SKM-1 (cell line): ENCODE measurements at regions not wholly inside any gene's neighbourhood (a gene's known extent, or its start where the extent isn't known, plus 50 kb on each side); places are given as distances from the start of the nearest gene placed in this dataset.
"Not testable (repeated sequence)": the region's sequence is repeated elsewhere in the genome, so short reads cannot be mapped to it uniquely, and the experiment has no call there.

Experiments
- DNase-seq: peaks from one replicate; lab custom pipeline; 2025; ENCODE audit not compliant: unreplicated experiment; lab: John Stamatoyannopoulos, UW

DNA sequence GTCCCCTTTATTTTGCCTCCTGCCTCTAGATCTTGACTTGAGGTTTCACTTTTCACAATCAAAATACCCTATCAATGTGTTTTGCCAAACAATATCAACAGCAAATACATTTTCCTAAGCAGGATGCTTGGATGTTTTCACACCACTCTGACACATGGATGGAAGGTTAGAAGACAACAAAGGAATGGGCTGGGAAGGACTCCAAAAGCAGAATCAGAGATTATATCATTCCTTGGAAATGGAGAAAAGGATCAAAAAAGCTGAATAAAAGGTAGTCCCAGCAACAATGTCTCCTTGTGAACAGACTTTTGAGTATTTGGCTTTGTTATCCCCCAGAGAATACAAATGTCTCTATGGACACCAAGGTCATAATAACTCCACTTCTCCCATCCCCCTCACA is 170.8 kb downstream of the ETAA1 start:
- no peak for DNase-seq

GRCh38 chr2:67570611-67571010 is 173.5 kb downstream of the ETAA1 start:
- no peak for DNase-seq

DNA sequence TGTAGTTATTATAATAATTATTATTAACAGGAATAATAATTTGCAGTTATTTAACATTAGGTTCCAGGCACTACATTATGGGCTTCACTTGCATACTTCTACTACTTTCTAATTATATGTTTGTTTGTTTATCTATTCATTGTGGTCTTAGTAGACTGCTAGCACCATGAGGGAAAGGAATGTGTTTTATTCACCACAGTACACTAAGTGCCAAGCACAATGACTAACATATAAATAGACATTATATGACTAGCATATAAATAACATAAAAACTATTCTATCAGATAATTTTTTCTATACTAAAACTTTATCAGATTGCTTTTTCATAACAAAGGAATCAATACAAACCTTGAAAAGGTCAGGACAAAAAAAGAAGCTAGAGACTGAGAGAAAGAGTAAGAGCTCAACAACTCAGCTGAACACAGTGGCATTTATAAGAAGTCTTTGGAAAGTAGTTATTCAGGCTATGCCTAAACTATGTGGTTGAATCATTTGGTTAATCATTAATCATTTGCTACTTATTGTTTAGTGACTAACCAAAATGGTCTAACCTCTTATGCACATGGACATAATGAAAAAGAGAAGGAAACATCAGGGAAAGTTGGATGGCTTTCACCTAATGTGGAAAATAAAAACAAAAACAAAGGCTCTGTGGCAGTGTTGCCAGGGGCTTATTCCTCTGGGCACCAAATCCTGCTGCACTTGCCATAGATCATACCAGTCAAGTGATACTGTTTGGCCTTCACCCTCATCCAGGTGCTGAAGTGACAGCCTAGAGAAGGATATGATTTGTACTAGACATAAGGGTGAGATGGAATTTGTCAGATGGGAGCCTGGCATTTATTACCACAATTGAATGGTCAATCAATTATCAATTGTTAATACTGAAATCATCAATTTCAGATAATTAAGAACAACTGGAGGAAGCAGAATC is 174.9 kb downstream of the ETAA1 start:
- DNase-seq: no peak

DNA sequence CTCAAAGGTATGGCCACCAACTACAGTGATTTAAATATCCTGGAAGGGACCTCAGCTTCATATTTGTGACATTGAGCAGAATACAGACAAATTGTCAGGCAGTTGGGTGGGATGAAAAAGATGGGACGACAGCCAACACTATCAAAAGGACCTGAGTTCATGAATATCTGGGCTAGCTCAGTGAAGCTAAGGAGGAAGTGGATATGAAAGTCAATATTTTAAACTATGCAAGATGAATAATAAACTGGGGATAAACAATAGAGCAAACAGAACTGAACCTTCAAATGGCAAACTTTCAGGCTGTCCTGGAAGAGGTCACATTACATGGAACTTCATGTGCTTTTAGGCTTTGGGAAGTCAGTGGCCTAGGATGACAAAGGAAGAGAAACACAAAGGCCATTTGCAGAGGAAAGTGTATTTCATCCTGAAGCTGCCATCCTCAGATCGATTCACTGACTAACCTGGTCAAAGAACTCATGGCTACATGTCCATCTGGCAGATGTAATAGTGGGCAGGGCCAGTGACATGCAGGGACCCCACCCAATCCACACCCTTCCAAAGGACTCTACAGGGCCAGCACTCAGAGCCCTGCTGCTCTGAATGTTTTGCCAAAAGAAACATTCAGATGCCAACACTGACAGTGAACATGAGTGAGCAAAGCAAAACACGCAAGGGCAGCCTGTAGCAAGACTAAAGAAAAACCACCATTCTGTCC is 175.7 kb downstream of the ETAA1 start:
- DNase-seq: no peak

- DNase-seq: no peak
Observed at GRCh38 chr2:67574230-67574629, 177.1 kb downstream of the ETAA1 start.

GRCh38 chr2:67576226-67576625 is 179.1 kb downstream of the ETAA1 start:
- no peak for DNase-seq

DNA sequence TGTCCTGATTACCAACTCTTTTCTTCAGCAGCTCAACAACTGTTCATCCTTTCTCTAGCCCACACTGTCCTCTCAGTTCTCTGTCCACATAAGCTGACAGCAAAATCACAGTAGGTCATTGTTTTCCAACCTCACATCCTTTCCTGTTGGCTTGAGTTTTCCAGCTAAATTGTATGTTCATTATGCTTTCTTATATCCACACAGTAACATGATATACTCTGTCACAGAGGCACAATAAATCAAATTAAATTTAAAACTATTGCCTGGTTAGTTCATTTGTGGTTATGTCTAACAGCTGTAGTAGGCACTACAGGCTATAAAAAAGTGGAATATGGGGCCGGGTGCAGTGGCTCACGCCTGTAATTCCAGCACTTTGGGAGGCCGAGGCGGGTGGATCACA is 179.9 kb downstream of the ETAA1 start:
- DNase-seq: no peak

DNA sequence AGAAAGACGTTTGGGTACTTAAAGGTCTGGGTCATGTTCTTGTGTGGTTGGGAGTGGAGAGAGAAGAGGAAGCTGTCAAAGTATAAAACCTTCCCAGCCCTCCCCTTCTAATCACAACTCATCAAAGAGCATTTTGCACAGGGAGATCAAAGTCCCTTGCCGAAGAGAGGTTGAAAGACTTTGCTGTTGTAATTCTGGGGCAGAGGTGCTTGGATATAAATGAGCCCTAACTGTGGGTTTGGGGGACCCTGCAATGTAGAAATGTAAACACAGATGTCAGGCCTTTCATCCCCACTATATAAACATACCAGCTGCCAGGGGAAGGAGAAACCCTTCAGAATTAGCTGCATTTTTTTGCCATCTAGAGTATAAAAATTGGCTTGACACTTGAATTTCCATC is 182.1 kb downstream of the ETAA1 start:
- DNase-seq: no peak

DNA sequence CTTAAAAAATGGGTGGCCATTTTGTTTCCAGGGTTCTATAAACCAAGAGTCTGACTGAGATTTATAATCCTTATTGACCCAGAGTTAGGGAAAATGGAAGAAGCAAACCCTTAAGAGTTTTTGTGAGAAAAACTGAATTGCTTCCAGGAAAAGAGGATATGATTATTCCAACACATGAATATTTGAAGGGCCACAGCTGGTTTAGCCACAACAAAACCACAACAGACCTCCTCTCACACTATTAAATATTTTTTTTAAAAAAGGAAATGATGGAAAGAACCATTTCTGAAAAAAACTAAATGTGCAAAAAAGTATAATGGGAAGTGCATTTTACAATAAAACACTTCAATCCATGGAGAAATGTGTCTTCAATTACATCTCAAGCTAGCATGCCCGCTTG is 182.7 kb downstream of the ETAA1 start:
- DNase-seq: no peak

GRCh38 chr2:67581751-67582150 is 184.6 kb downstream of the ETAA1 start:
- DNase-seq: no peak

DNA sequence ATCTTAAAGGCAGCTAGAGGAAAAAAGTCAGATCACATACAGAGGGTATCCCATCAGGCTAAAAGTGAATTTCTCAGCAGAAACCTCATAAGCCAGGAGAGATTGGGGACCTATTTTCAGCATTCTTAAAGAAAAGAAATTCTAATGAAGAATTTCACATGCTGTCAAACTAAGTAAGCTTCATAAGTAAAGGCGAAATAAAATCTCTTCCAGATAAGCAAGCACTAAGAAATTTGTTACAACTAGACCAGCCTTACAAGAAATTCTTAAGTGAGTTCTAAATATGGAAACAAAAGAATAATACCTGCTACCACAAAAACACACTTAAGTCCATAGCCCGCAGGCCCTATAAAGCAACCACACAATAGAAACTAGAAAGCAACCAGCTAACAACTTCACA is 186.1 kb downstream of the ETAA1 start:
- no peak for DNase-seq

- DNase-seq: no peak
Observed at GRCh38 chr2:67585400-67585799, 188.3 kb downstream of the ETAA1 start.

DNA sequence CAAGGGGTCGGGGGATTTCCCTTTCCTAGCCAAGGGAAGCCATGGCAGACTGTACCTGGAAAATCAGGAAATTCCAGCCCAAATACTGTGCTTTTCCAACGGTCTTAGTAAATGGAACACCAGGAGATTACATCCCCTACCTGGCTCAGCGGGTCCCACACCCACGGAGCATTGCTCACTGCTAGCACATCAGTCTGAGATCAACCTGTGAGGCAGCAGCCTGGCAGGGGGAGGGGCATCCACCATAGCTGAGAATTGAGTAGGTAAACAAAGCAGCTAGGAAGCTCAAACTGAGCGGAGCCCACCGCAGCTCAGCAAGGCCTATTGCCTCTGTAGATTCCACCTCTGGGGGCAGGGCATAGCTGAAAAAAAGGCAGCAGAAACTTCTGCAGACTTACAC is 192.0 kb downstream of the ETAA1 start:
- not testable (repeated sequence) for DNase-seq

GRCh38 chr2:67594522-67594921 is 197.4 kb downstream of the ETAA1 start:
- DNase-seq: not testable (repeated sequence)

GRCh38 chr2:67596871-67597270 is 199.7 kb downstream of the ETAA1 start:
- DNase-seq: no peak

- DNase-seq: no peak
Observed at GRCh38 chr2:67599561-67599960, 202.4 kb downstream of the ETAA1 start.

DNA sequence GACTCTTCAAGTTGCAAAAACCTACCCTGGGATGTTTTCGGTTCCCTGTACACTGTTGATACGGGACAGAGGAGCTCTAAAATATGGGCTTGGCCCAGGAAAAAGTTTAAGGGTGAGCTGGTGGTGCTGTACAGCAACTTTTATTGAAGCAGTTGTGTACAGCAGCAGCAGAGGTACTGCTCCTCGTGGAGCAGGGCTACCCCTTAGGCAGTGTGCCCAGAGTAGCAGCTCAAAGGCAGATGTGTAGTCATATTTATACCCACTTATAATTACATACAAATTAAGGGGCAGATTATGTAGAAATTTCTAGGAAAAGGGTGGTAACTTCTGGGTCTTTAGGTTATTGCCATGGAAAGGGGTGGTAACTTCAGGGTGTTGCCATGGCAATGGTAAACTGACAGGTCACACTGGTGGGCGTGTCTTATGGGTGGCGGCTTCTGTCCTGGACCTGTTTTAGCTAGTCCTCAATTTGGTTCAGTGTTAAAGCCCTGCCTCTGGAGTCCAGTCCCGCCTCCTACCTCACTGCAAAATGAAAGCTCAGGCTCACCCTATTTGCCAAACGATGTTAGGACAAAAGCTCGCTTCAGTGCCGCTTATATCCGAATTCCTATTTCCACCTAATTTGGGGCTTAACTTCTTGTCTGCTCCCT is 203.2 kb downstream of the ETAA1 start:
- DNase-seq: no peak

DNA sequence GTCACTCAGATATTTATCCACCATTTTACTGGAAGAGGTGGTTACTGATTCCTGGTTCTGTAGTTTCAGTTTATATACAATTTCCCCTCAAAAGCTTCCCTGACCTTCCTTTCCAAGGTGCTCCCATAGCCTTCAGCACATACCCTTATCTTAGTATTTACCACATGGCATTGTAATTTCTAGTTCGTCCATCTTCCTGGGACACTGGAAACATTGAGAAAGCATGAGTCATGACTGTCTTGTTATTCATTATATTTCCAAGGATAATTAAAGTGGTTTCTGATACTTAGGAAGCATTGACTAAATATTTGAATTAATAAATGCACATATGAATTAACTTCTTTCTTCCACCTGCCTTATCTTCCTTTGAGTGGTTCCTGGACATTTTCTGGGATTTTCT is 203.8 kb downstream of the ETAA1 start:
- DNase-seq: no peak

DNA sequence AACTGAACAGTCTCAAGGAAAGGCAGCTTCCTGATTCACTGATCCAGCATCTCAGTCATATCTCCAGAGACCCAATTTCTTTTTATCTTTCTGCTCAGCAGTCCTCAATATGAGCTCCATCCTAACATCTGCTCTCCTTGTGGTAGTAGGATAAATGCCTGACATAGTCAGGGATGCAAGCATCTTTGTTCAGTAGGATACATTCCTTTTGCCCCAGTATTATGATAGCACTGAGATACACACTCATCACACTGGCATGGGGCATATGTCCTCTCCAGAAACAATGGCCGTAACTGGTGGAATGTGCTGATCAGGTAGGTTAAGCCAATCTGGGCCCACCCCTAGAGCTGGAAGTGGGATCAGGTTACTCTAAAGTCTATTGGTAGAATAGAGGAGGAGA is 207.2 kb downstream of the ETAA1 start:
- DNase-seq: no peak

DNA sequence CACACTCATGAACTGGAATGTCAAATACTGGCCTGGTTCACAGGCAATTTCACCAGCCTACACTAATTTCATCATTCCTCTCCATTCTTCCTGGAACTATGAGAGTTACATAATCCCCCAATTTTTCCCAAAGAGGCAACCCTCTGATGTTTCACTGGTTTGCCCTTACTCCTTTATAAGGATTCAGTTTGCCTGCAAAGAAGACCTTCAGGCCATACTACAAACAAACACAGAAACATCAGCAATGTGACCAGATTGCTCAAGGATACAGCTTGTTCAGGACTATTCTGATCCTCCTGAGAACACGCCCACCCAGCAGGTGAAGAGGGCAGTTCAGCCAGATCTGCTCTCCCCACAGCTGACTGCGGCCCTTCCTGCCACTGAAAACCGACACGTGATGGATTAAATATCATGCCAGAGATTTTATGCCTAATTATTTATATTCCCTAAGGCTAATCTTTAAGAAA is 215.5 kb downstream of the ETAA1 start:
- DNase-seq: no peak

- no peak for DNase-seq
Observed at GRCh38 chr2:67613227-67613626, 216.1 kb downstream of the ETAA1 start.

DNA sequence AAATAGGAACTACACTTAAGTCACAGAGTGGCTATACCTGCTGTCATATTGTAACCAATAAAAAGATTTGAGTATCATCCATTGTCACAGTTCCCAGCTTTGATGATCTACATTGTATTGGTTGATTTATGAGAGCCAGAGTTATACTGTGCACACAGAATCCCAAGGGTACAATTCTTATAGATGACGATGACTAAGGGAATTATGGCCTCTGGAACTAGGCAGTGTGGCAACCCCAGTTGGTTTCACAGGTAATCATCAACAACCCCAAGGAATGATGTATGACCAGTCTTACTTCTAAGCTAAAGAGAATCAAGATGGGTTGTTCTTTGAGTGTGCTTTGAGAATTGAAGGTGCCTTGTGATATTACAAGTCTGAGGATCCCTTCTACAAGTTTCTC is 217.3 kb downstream of the ETAA1 start:
- DNase-seq: no peak
